ENCODE measurements at regions not wholly inside any gene's neighbourhood (a gene's known extent, or its start where the extent isn't known, plus 50 kb on each side); places are given as distances from the start of the nearest gene placed in this dataset.

DNA sequence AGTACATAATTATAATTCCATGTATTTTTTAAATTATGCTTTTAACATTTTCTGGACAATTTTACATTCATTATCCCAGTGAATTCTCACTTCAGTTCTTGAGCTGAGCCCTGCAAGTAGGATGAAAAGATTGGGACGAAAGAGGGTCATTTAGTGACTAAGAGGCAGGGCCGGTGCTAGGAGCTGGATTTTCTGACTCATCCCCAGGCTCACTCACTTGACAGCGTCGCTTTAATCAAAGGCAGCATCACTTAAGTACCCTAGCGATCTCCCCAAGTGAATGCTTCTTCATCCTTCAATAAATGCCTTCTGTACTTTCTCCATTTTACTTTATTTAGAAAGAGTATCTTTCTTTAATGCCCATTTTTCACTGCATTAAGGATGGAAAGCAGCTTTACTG lies 263.6 kb downstream of the HS3ST1 start:
- TF ChIP-seq, protein P1, sequence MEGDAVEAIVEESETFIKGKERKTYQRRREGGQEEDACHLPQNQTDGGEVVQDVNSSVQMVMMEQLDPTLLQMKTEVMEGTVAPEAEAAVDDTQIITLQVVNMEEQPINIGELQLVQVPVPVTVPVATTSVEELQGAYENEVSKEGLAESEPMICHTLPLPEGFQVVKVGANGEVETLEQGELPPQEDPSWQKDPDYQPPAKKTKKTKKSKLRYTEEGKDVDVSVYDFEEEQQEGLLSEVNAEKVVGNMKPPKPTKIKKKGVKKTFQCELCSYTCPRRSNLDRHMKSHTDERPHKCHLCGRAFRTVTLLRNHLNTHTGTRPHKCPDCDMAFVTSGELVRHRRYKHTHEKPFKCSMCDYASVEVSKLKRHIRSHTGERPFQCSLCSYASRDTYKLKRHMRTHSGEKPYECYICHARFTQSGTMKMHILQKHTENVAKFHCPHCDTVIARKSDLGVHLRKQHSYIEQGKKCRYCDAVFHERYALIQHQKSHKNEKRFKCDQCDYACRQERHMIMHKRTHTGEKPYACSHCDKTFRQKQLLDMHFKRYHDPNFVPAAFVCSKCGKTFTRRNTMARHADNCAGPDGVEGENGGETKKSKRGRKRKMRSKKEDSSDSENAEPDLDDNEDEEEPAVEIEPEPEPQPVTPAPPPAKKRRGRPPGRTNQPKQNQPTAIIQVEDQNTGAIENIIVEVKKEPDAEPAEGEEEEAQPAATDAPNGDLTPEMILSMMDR (IDR thresholded peaks at IDR 0.05) = no peak
- TF ChIP-seq POLR2A (IDR thresholded peaks at IDR 0.05) = no peak

Measured in gastroesophageal sphincter (tissue), 3 donors.